CD14-positive monocyte (primary cell): ENCODE measurements at regions not wholly inside any gene's neighbourhood (a gene's known extent, or its start where the extent isn't known, plus 50 kb on each side); places are given as distances from the start of the nearest gene placed in this dataset.

Source experiments
- DNase-seq, 3 donors: peaks; one replicate each; pipeline ENCODE4 v3.0.0-alpha.2; 2011 to 2022
- H2AFZ ChIP-seq: 2 replicates; pipeline ENCODE4 v1.6.0; 2012; ENCODE audit warnings: mild to moderate bottlenecking, low read depth, low read length, inconsistent platforms; ENCODE audit not compliant: insufficient read depth, poor library complexity, severe bottlenecking
- H3K27ac ChIP-seq, 2 donors: 1 replicate in 1 of 2; 2 replicates in 1 of 2; pipeline ENCODE4 v1.5.1; 2012 to 2013; ENCODE audit warnings: low read length in 2 of 2, control low read depth in 1 of 2, inconsistent platforms in 1 of 2, low read depth in 1 of 2, mild to moderate bottlenecking in 1 of 2
- H3K27me3 ChIP-seq, 2 donors: one replicate each; pipeline versions ENCODE4 v1.6.0 to v1.6.1; 2011 to 2013; ENCODE audit warnings: low read length in 2 of 2; ENCODE audit not compliant: control insufficient read depth in 2 of 2, insufficient read depth in 2 of 2
- H3K36me3 ChIP-seq, 2 donors: replicated peaks in 1 of 2; 1 replicate in 1 of 2; 2 replicates in 1 of 2; pipeline versions ENCODE4 v1.5.1 to v1.6.1; 2012 to 2013; ENCODE audit warnings: low read length in 2 of 2, control low read depth in 1 of 2, inconsistent platforms in 1 of 2, mild to moderate bottlenecking in 1 of 2; ENCODE audit not compliant: insufficient read depth in 2 of 2, control insufficient read depth in 1 of 2
- H3K4me1 ChIP-seq, 2 donors: 1 replicate in 1 of 2; 2 replicates in 1 of 2; pipeline versions ENCODE4 v1.5.1 to v1.6.1; 2012 to 2013; ENCODE audit warnings: low read length in 2 of 2, control low read depth in 1 of 2, inconsistent platforms in 1 of 2, mild to moderate bottlenecking in 1 of 2, moderate library complexity in 1 of 2; ENCODE audit not compliant: insufficient read depth in 2 of 2, control insufficient read depth in 1 of 2
- H3K4me2 ChIP-seq: replicated peaks from 2 replicates; pipeline ENCODE3; 2012; ENCODE audit warnings: low read length, moderate library complexity, mild to moderate bottlenecking; ENCODE audit not compliant: poor library complexity, severe bottlenecking; ENCODE audit errors: extremely low read depth
- H3K4me3 ChIP-seq, 3 experiments: fragments of 200-600 bp in 1 of 3; sonication (generic) in 1 of 3; replicated peaks in 1 of 3; 1 replicate in 2 of 3; 2 replicates in 1 of 3; pipeline ENCODE4 v1.5.1; 2011 to 2013; ENCODE audit warnings: low read length in 3 of 3, mild to moderate bottlenecking in 3 of 3, control low read depth in 2 of 3, low read depth in 2 of 3, inconsistent platforms in 1 of 3, moderate library complexity in 1 of 3
- H3K79me2 ChIP-seq: 2 replicates; pipeline ENCODE4 v1.6.0; 2012; ENCODE audit warnings: mild to moderate bottlenecking, control low read depth, inconsistent platforms, low read length, moderate library complexity; ENCODE audit not compliant: insufficient read depth
- H3K9ac ChIP-seq: 2 replicates; pipeline ENCODE4 v1.6.0; 2017; ENCODE audit warnings: low read length, mild to moderate bottlenecking; ENCODE audit not compliant: insufficient read depth, poor library complexity, severe bottlenecking
- H3K9me3 ChIP-seq, 2 donors: replicated peaks in 1 of 2; 1 replicate in 1 of 2; 2 replicates in 1 of 2; pipeline versions ENCODE4 v1.5.1 to v1.6.1; 2012 to 2013; ENCODE audit warnings: low read length in 2 of 2, control low read depth in 1 of 2; ENCODE audit not compliant: control insufficient read depth in 1 of 2, insufficient read depth in 1 of 2
- H4K20me1 ChIP-seq: 2 replicates; pipeline ENCODE4 v1.6.0; 2012; ENCODE audit warnings: mild to moderate bottlenecking, low read length, control low read depth, moderate library complexity; ENCODE audit not compliant: insufficient read depth
- H3K27ac Mint-ChIP-seq, 7 donors: one replicate each; pipeline ENCODE4 v1.8.0; 2020; ENCODE audit warnings: mild to moderate bottlenecking in 7 of 7, mixed read lengths in 7 of 7, moderate library complexity in 6 of 7, inconsistent platforms in 2 of 7
- H3K27me3 Mint-ChIP-seq, 3 donors: one replicate each; pipeline ENCODE4 v1.8.0; 2021 to 2022; ENCODE audit warnings: low read depth in 3 of 3, mild to moderate bottlenecking in 3 of 3, mixed read lengths in 3 of 3, moderate library complexity in 3 of 3, inconsistent platforms in 1 of 3
- H3K36me3 Mint-ChIP-seq, 2 donors: one replicate each; pipeline ENCODE4 v1.8.0; 2020; ENCODE audit warnings: mixed read lengths in 2 of 2, inconsistent platforms in 1 of 2, mild to moderate bottlenecking in 1 of 2
- H3K4me1 Mint-ChIP-seq: one replicate; pipeline ENCODE4 v1.8.0; 2020; ENCODE audit warnings: mild to moderate bottlenecking, mixed read lengths
- H3K4me3 Mint-ChIP-seq, 2 donors: one replicate each; pipeline ENCODE4 v1.8.0; 2020; ENCODE audit warnings: mild to moderate bottlenecking in 2 of 2, mixed read lengths in 2 of 2, moderate library complexity in 1 of 2
- H3K9me3 Mint-ChIP-seq, 7 donors: one replicate each; pipeline ENCODE4 v1.8.0; 2020 to 2022; ENCODE audit warnings: mixed read lengths in 7 of 7, mild to moderate bottlenecking in 6 of 7, moderate library complexity in 6 of 7, inconsistent platforms in 2 of 7
- WGBS: methylation state at CpG from one replicate; pipeline ENCODE4 v1.1.5; 2013; ENCODE audit warnings: missing lambda C conversion rate; ENCODE audit not compliant: insufficient coverage; 5-methylcytosine and 5-hydroxymethylcytosine counted together
- intact Hi-C, 2 donors: fragments of 100-400 bp; cut with micrococcal nuclease; formaldehyde crosslinking; loops; one replicate each; pipeline versions ENCODE4 v1.15.0 to v1.15.1; 2023
- TF ChIP-seq, protein P1 (sequence below): fragments of 200-600 bp; IDR thresholded peaks from one replicate; pipeline ENCODE4 v1.8.0; 2022; ENCODE audit warnings: antibody characterized with exemption, mild to moderate bottlenecking

DNA sequence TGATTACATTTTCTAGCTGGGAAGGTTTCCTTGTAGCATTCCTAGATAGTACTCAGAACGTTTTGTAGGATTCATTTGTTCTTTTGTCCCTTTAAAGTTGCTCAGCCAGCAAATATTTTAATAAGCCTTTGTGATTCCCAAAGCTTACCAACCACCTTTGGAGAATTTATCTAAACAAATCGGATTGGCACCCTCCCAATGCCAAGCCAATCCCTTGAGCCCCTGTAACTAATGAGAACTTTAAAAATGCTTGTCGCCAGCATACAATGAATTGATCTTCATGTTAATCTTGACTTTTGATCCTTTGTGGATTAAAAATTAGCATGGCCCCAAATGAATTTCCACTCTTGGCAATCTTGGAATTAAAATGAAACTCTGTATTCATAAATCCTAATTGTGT is 559.5 kb downstream of the UTRN start:
- no peak overlapping the region for H3K27ac Mint-ChIP-seq
- peaks cover 0 to 2% (median 0%) of the 10 kb centered on the region in 7 donors for H3K9me3 Mint-ChIP-seq
- Histone ChIP-seq H3K4me2 (no peak overlapping the region), H4K20me1 (peaks cover 15% of the 10 kb centered on the region), H3K9ac (no peak overlapping the region), H3K79me2 (no peaks in the 10 kb centered on the region), H3K27me3 (no peaks in the 10 kb centered on the region), H3K9me3 (no peaks in the 10 kb centered on the region), H3K4me1 (no peaks in the 10 kb centered on the region), H3K27ac (no peak overlapping the region), H2AFZ (no peak overlapping the region), H3K4me3 (no peak overlapping the region), H3K36me3 (peaks cover 87 to 99% of the 10 kb centered on the region in 2 donors)
- no peak for DNase-seq
- WGBS, result no CpG with 5 or more reads among the region's 3 CpGs
- H3K36me3 Mint-ChIP-seq, result peaks cover 75 to 85% of the 10 kb centered on the region in 2 donors
- intact Hi-C loops, result no loop called here
- no peak overlapping the region for H3K4me3 Mint-ChIP-seq
- H3K27me3 Mint-ChIP-seq, result peaks cover 0 to 2% (median 0%) of the 10 kb centered on the region in 3 donors
- no peaks in the 10 kb centered on the region for H3K4me1 Mint-ChIP-seq
- TF ChIP-seq, protein P1, sequence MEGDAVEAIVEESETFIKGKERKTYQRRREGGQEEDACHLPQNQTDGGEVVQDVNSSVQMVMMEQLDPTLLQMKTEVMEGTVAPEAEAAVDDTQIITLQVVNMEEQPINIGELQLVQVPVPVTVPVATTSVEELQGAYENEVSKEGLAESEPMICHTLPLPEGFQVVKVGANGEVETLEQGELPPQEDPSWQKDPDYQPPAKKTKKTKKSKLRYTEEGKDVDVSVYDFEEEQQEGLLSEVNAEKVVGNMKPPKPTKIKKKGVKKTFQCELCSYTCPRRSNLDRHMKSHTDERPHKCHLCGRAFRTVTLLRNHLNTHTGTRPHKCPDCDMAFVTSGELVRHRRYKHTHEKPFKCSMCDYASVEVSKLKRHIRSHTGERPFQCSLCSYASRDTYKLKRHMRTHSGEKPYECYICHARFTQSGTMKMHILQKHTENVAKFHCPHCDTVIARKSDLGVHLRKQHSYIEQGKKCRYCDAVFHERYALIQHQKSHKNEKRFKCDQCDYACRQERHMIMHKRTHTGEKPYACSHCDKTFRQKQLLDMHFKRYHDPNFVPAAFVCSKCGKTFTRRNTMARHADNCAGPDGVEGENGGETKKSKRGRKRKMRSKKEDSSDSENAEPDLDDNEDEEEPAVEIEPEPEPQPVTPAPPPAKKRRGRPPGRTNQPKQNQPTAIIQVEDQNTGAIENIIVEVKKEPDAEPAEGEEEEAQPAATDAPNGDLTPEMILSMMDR, result no peak

GRCh38 chr6:144845186-144845585 is 560.1 kb downstream of the UTRN start:
- no peak overlapping the region for H3K9ac ChIP-seq
- Mint-ChIP-seq H3K27me3 (peaks cover 0 to 2% (median 0%) of the 10 kb centered on the region in 3 donors), H3K9me3 (peaks cover 0 to 2% (median 0%) of the 10 kb centered on the region in 7 donors), H3K4me1 (no peaks in the 10 kb centered on the region), H3K4me3 (no peak overlapping the region), H3K27ac (no peak overlapping the region), H3K36me3 (peaks cover 79 to 85% of the 10 kb centered on the region in 2 donors)
- no peak overlapping the region for H3K4me2 ChIP-seq
- H3K79me2 ChIP-seq, result no peaks in the 10 kb centered on the region
- H3K4me1 ChIP-seq, result no peaks in the 10 kb centered on the region
- intact Hi-C loops, result no loop called here
- no peaks in the 10 kb centered on the region for H3K27me3 ChIP-seq
- DNase-seq, result no peak
- H3K27ac ChIP-seq, result no peak overlapping the region
- peaks cover 85 to 99% of the 10 kb centered on the region in 2 donors for H3K36me3 ChIP-seq
- TF ChIP-seq, protein P1, result no peak
- no peak overlapping the region for H2AFZ ChIP-seq
- H3K9me3 ChIP-seq, result no peaks in the 10 kb centered on the region
- H4K20me1 ChIP-seq, result peaks cover 15% of the 10 kb centered on the region
- H3K4me3 ChIP-seq, result no peak overlapping the region
